ENCODE measurements at regions not wholly inside any gene's neighbourhood (a gene's known extent, or its start where the extent isn't known, plus 50 kb on each side); places are given as distances from the start of the nearest gene placed in this dataset.
"Not testable (repeated sequence)": the region's sequence is repeated elsewhere in the genome, so short reads cannot be mapped to it uniquely, and the experiment has no call there.

DNA sequence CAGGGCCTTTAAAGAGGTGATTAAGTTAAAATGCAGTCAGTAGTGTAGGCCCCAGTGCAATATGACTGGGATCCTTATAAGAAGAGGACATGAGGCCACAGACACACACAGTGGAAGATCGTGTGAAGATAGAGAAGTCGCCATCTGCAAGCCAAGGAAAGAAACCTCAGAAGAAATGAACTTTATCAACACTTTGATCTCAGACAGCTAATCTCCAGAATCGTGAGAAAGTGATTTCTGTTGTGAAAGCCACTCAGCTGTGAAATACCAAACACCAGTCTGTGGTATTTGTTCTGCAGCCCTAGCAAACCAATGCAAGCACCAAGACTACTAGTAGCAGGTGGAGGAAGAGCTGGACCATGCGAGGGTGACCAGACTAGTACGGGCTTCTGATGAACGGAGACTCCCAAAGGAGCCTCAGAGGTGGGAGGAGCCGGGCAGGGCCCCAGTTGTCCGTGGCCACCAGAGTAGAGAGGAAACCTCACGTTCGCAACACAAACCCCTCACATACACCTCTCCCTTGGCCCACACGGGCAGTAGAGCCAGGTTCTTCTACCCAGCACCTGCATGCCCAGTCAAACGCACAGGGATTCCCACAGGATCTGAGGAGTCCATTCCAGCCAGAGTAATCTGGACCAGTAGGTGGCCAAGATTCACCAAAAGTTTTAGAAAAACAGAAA, 243.0 kb downstream of the TTC8 start:
- DNase-seq (ENCODE audit: low read depth), result no peak

GRCh38 chr14:89078021-89078795, 253.8 kb downstream of the TTC8 start:
- no peak for DNase-seq (ENCODE audit: low read depth)

DNA sequence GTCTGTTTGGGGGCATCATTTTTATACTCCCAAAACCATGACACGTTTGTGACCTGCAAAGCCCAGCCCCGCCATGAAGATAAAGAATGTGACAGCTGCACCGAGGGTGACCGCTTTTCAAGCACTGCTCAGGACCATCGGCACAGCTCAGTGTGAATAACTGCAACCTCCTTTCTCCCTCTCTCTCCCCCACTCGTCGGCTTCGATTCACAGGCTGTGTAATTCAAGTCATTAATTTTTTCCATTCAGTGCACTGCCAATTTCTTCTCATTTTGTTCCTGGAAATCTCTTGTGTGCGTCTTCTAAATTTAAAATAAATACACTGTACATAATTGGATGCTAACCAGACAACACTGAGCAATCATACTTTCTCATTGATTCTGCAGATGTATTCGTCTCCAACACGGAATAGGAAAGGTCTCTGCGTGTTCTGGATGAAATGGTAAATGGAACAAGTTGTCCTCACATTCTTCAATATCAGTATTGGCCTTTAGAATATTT, 260.8 kb downstream of the TTC8 start:
- no peak for DNase-seq (ENCODE audit: low read depth)

DNA sequence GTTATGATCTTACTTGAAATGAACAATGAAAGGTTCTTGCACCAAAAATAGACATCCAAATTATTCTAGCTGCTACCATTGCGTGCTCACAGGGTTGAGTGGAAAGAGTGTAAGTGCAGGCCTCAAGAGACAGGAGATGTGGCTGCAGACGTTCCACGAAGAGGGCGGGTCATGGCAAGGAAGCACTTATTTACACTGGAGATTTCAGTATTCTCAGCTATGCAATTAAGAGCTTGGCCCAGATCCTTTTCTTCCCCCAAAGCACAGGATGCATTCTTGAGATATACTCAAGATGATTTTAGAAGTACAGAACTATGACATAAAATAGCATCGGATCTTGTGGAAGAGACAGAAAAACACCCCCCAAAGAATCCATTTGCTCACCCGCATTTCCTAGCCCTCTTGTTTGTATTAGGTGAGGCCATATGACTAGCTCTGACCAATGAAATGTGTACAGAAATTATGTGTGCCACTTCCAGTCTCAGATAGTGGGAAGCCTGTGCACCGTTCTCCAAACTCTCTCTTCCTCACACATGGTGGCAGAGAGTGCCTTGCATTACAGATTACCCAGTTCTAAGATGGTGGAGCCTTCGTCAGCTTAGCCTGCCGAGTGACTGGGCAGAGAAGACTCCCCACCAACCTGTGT, 261.4 kb downstream of the TTC8 start:
- DNase-seq (ENCODE audit: low read depth), result peak; percentile 7

DNA sequence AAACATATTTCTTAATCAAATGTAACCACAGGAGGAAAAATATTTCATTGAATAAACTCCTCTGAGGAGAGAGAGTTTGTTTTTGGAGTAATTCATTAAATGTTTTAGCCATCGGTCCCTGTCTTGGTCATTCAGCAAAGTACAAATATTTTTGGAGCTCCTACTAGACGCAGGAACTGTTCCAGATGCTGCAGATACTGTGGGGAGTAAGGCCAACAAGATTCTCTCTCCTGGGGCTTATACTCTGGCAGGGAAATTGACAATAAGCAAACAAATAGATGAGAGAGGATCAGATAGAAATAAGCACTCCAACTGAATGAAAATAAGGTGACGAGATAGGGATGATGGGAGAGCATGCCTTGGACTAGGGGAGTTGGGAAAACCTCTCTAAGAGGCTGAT, 264.1 kb downstream of the TTC8 start:
- DNase-seq (ENCODE audit: low read depth), result no peak

GRCh38 chr14:89089330-89089729, 264.9 kb downstream of the TTC8 start:
- no peak for DNase-seq (ENCODE audit: low read depth)

DNA sequence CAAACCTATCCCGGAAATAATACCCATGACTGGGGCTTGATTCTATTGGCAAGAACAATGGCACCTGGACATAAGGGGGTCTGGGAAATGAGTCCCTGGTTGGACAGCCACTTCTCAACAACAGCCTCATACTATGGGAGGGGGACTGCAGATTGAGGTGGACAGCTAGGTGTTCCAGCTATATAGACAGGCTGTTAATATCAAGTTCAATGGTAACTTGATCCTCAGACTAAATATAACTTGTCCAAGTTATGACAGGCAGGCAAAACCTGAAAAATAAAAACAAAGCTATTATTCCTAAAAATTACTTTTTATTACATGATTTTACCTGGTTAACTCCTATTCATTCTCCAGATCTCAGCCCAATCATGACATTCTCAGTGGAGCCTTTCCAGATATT, 267.3 kb downstream of the TTC8 start:
- DNase-seq (ENCODE audit: low read depth), result no peak

DNA sequence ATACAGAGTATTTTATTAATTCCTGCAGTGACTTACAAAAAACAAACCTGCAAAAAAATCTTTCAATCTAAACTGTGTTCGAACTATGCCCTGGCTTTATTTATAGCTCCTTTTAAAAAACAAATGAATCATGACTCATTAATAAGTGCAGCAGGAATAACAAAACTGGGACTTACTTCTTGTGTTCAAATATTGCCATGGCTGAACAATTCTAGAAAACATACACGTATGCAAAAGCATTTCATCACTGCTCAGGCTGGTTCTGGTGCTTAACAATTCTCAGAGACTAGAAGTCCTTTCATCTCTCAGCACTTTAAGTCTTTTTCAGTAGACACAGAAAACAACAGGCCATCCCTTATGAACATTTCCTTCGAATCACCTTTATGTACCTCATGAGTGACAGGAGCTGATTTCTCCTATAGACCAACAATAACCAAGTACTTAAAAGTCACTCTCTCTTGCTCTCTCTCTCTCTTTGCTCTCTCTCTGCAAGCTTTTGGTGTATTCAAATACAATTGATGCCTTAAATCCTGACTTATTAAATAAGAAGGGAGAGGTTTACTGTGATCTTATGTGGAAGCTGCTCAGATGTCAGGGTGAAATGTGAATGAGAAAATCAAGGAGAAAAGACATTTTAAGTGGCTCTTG, 268.8 kb downstream of the TTC8 start:
- DNase-seq (ENCODE audit: low read depth), result peak; percentile 37

GRCh38 chr14:89095036-89095435, 270.6 kb downstream of the TTC8 start:
- no peak for DNase-seq (ENCODE audit: low read depth)

- DNase-seq (ENCODE audit: low read depth), result no peak
Measured at GRCh38 chr14:89096946-89097345, 272.5 kb downstream of the TTC8 start.

DNA sequence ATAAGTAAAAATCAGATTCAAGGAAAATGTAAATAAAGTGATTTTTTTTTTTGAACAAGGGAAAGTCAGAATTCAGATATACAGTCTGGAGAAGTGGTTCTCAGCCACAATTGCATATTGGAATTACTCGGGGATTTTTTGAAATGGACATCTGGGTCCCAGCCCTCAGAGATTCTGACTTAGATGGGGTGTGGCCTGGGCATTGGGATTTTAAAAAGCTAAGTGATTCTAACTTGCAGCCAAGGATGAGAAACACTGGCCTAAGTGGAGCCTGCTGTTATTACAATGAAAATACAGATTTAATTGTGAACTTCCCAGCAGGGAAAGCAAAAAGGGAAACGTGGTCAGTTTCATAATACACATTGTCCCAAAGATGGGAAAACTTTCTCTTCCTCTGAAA, 273.8 kb downstream of the TTC8 start:
- no peak for DNase-seq (ENCODE audit: low read depth)

GRCh38 chr14:89104171-89104817, 279.8 kb downstream of the TTC8 start:
- not testable (repeated sequence) for DNase-seq (ENCODE audit: low read depth)

- DNase-seq (ENCODE audit: low read depth), result not testable (repeated sequence)
Measured at GRCh38 chr14:89104861-89105260, 280.4 kb downstream of the TTC8 start.

Measured in iris pigment epithelial cell (primary cell).